ENCODE measurements at regions not wholly inside any gene's neighbourhood (a gene's known extent, or its start where the extent isn't known, plus 50 kb on each side); places are given as distances from the start of the nearest gene placed in this dataset.

GRCh38 chr7:13800694-13801448 lies 188.6 kb downstream of the ETV1 start:
- Histone ChIP-seq H3K27ac (ENCODE audit: low read depth, low read length) (no peak overlapping the region), H3K4me2 (ENCODE audit: low read length) (no peak overlapping the region)
- TF ChIP-seq CTCF (IDR thresholded peaks at IDR 0.05; ENCODE audit: low read depth, low read length, poor library complexity, severe bottlenecking) = no peak
- no peak for TF ChIP-seq EZH2phosphoT487 (IDR thresholded peaks at IDR 0.05; ENCODE audit: borderline replicate concordance, low read length)

DNA sequence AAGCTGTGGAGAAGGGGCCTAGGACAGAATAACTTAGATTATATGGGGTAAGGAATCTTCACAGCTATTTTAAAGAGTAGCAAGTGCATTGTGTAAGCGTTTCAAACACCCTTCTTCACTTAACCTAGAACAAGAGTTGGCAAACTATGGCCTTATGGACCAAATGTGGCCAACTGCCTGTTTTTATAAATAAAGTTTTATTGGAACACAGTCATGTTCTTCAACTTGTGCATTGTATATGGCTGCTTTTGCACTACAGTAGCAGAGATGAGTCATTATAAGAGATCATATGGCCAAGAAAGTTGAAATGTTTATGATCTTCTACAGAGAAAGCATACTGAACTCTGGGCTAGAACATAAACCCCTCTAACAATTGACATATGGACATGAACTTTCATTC lies 187.8 kb downstream of the ETV1 start:
- Histone ChIP-seq H4K20me1 (ENCODE audit: control insufficient read depth, insufficient read depth, low read depth, low read length) (no peaks in the 10 kb centered on the region), H3K27me3 (ENCODE audit: control insufficient read depth, low read length) (no peaks in the 10 kb centered on the region), H3K4me1 (ENCODE audit: control insufficient read depth, low read length) (no peaks in the 10 kb centered on the region), H3K4me3 (ENCODE audit: low read length) (no peak overlapping the region), H3K36me3 (ENCODE audit: control insufficient read depth, low read length) (no peaks in the 10 kb centered on the region), H3K79me2 (ENCODE audit: control insufficient read depth, low read length) (no peaks in the 10 kb centered on the region), H3F3A (ENCODE audit: control insufficient read depth, insufficient read depth) (no peaks in the 10 kb centered on the region), H3K9me2 (replicated peaks; ENCODE audit: control insufficient read depth, low read length) (no peaks in the 10 kb centered on the region), H3K9me3 (ENCODE audit: control insufficient read depth, insufficient read depth, low read length) (peaks cover 8% of the 10 kb centered on the region; the same call in 1 of the 2 replicates), H3K27ac (ENCODE audit: low read depth, low read length) (no peak overlapping the region), H3K4me2 (ENCODE audit: low read length) (no peak overlapping the region)
- TF ChIP-seq EZH2phosphoT487 (IDR thresholded peaks at IDR 0.05; ENCODE audit: borderline replicate concordance, low read length) (no peak), CTCF (IDR thresholded peaks at IDR 0.05; ENCODE audit: low read depth, low read length, poor library complexity, severe bottlenecking) (no peak)

More at GRCh38 chr7:13800694-13801448, 188.6 kb downstream of the ETV1 start:
- Histone ChIP-seq H4K20me1 (ENCODE audit: control insufficient read depth, insufficient read depth, low read depth, low read length) (no peaks in the 10 kb centered on the region), H3K9me2 (replicated peaks; ENCODE audit: control insufficient read depth, low read length) (no peaks in the 10 kb centered on the region), H3K4me3 (ENCODE audit: low read length) (no peak overlapping the region), H3F3A (ENCODE audit: control insufficient read depth, insufficient read depth) (no peaks in the 10 kb centered on the region), H3K9me3 (ENCODE audit: control insufficient read depth, insufficient read depth, low read length) (peaks cover 8% of the 10 kb centered on the region; the same call in 1 of the 2 replicates), H3K27me3 (ENCODE audit: control insufficient read depth, low read length) (no peaks in the 10 kb centered on the region), H3K4me1 (ENCODE audit: control insufficient read depth, low read length) (no peaks in the 10 kb centered on the region), H3K79me2 (ENCODE audit: control insufficient read depth, low read length) (no peaks in the 10 kb centered on the region), H3K36me3 (ENCODE audit: control insufficient read depth, low read length) (no peaks in the 10 kb centered on the region)

- TF ChIP-seq CTCF (IDR thresholded peaks at IDR 0.05; ENCODE audit: low read depth, low read length, poor library complexity, severe bottlenecking) = no peak
- TF ChIP-seq EZH2phosphoT487 (IDR thresholded peaks at IDR 0.05; ENCODE audit: borderline replicate concordance, low read length) = no peak
- Histone ChIP-seq H3K4me1 (ENCODE audit: control insufficient read depth, low read length) (no peaks in the 10 kb centered on the region), H3K9me3 (ENCODE audit: control insufficient read depth, insufficient read depth, low read length) (peaks cover 8% of the 10 kb centered on the region; the same call in 1 of the 2 replicates), H3K27ac (ENCODE audit: low read depth, low read length) (no peak overlapping the region), H3K4me3 (ENCODE audit: low read length) (no peak overlapping the region), H3K79me2 (ENCODE audit: control insufficient read depth, low read length) (no peaks in the 10 kb centered on the region), H3F3A (ENCODE audit: control insufficient read depth, insufficient read depth) (no peaks in the 10 kb centered on the region), H4K20me1 (ENCODE audit: control insufficient read depth, insufficient read depth, low read depth, low read length) (no peaks in the 10 kb centered on the region), H3K4me2 (ENCODE audit: low read length) (no peak overlapping the region), H3K36me3 (ENCODE audit: control insufficient read depth, low read length) (no peaks in the 10 kb centered on the region), H3K9me2 (replicated peaks; ENCODE audit: control insufficient read depth, low read length) (no peaks in the 10 kb centered on the region), H3K27me3 (ENCODE audit: control insufficient read depth, low read length) (no peaks in the 10 kb centered on the region)
Measured at GRCh38 chr7:13802651-13803050, 186.8 kb downstream of the ETV1 start.

All from DOHH2 (cell line).